HEK293 (cell line): ENCODE measurements at regions not wholly inside any gene's neighbourhood (a gene's known extent, or its start where the extent isn't known, plus 50 kb on each side); places are given as distances from the start of the nearest gene placed in this dataset.

Source experiments
- CTCF ChIA-PET: fragments of 350-600 bp; formaldehyde crosslinking; extraction: SDS; loops from one replicate; lab custom pipeline; 2021; ENCODE audit warnings: antibody characterized with exemption; lab: Yijun Ruan, JAX
- POLR2A ChIA-PET: fragments of 300-600 bp; formaldehyde crosslinking; extraction: SDS; loops from one replicate; lab custom pipeline; 2020; ENCODE audit warnings: antibody characterized with exemption, inconsistent platforms; lab: Yijun Ruan, JAX
- H3K27ac ChIP-seq: fragments of 200-500 bp; sonication (Bioruptor generic); 2 replicates; pipeline ENCODE4 v1.5.1; 2014; ENCODE audit warnings: low read depth, low read length, control low read depth, inconsistent platforms; ENCODE audit errors: extremely low read depth
- H3K36me3 ChIP-seq, 2 experiments: fragments of 200-500 bp in 1 of 2; sonication (Bioruptor generic) in 1 of 2; 1 replicate in 1 of 2; 2 replicates in 1 of 2; pipeline ENCODE4 v1.5.1; 2014 to 2017; ENCODE audit warnings: inconsistent platforms in 2 of 2, low read length in 2 of 2; ENCODE audit not compliant: control insufficient read depth in 2 of 2, insufficient read depth in 1 of 2
- H3K4me1 ChIP-seq: fragments of 200-500 bp; sonication (Bioruptor generic); 2 replicates; pipeline ENCODE4 v1.5.1; 2014; ENCODE audit warnings: mild to moderate bottlenecking, low read length, inconsistent platforms; ENCODE audit not compliant: control insufficient read depth, insufficient read depth
- H3K4me3 ChIP-seq: 2 replicates; pipeline ENCODE4 v1.5.1; 2011; ENCODE audit warnings: low read depth, mild to moderate bottlenecking, control low read depth, low read length, moderate library complexity
- H3K9me3 ChIP-seq: fragments of 200-500 bp; sonication (Bioruptor generic); 2 replicates; pipeline ENCODE4 v1.5.1; 2014; ENCODE audit warnings: low read depth, low read length, inconsistent platforms; ENCODE audit not compliant: control insufficient read depth, insufficient read depth
- EGR2 ChIP-seq: fragments of 450-650 bp; formaldehyde crosslinking; IDR thresholded peaks from 2 replicates; pipeline ENCODE4 v1.5.1; 2016; ENCODE audit warnings: low read depth, missing biosample characterization, missing genetic modification characterization
- KLF10 ChIP-seq: fragments of 450-650 bp; IDR thresholded peaks from 2 replicates; pipeline ENCODE4 v1.5.1; 2018; ENCODE audit warnings: missing biosample characterization, mild to moderate bottlenecking, missing genetic modification characterization
- SCRT2 ChIP-seq: fragments of 450-650 bp; formaldehyde crosslinking; IDR thresholded peaks from 2 replicates; pipeline ENCODE4 v1.5.1; 2016; ENCODE audit warnings: missing biosample characterization, missing genetic modification characterization
- SP2 ChIP-seq: fragments of 450-650 bp; formaldehyde crosslinking; IDR thresholded peaks from 2 replicates; pipeline ENCODE4 v1.5.1; 2016; ENCODE audit warnings: missing biosample characterization, missing genetic modification characterization
- ZNF10 ChIP-seq: fragments of 450-650 bp; formaldehyde crosslinking; IDR thresholded peaks from 2 replicates; pipeline ENCODE4 v1.5.1; 2017; ENCODE audit warnings: missing biosample characterization, missing genetic modification characterization
- ZNF114 ChIP-seq: fragments of 450-650 bp; formaldehyde crosslinking; IDR thresholded peaks from 2 replicates; pipeline ENCODE4 v1.5.0; 2017; ENCODE audit warnings: missing biosample characterization, missing genetic modification characterization
- ZNF175 ChIP-seq: fragments of 450-650 bp; formaldehyde crosslinking; IDR thresholded peaks from 2 replicates; pipeline ENCODE4 v1.5.1; 2016; ENCODE audit warnings: missing biosample characterization, missing genetic modification characterization
- ZNF214 ChIP-seq: fragments of 450-650 bp; formaldehyde crosslinking; IDR thresholded peaks from 2 replicates; pipeline ENCODE4 v1.5.1; 2017; ENCODE audit warnings: missing biosample characterization, mild to moderate bottlenecking, missing genetic modification characterization, borderline replicate concordance
- ZNF274 ChIP-seq, 2 experiments: fragments of 200-500 bp in 1 of 2; fragments of 450-650 bp in 1 of 2; sonication (Bioruptor generic) in 1 of 2; formaldehyde crosslinking in 1 of 2; IDR thresholded peaks; 2 replicates each; pipeline versions ENCODE4 v1.5.1 to v1.6.1; 2014 to 2016; ENCODE audit warnings: borderline replicate concordance in 1 of 2, inconsistent platforms in 1 of 2, low read length in 1 of 2, missing biosample characterization in 1 of 2, missing genetic modification characterization in 1 of 2
- ZNF324 ChIP-seq: fragments of 450-650 bp; formaldehyde crosslinking; IDR thresholded peaks from 2 replicates; pipeline ENCODE4 v1.5.1; 2016; ENCODE audit warnings: missing biosample characterization, missing genetic modification characterization
- ZNF549 ChIP-seq: fragments of 450-650 bp; IDR thresholded peaks from 2 replicates; pipeline ENCODE4 v1.5.1; 2018; ENCODE audit warnings: missing biosample characterization, missing genetic modification characterization, mild to moderate bottlenecking, inconsistent platforms, moderate library complexity
- ZNF610 ChIP-seq: fragments of 450-650 bp; formaldehyde crosslinking; IDR thresholded peaks from 2 replicates; pipeline ENCODE4 v1.5.1; 2016; ENCODE audit warnings: missing biosample characterization, missing genetic modification characterization, borderline replicate concordance
- ZNF654 ChIP-seq: fragments of 450-650 bp; formaldehyde crosslinking; IDR thresholded peaks from 2 replicates; pipeline ENCODE4 v1.5.1; 2016; ENCODE audit warnings: low read depth, missing biosample characterization, missing genetic modification characterization
- ZNF664 ChIP-seq: fragments of 450-650 bp; formaldehyde crosslinking; IDR thresholded peaks from 2 replicates; pipeline ENCODE4 v1.5.1; 2016; ENCODE audit warnings: missing biosample characterization, missing genetic modification characterization
- ZNF843 ChIP-seq: fragments of 450-650 bp; formaldehyde crosslinking; IDR thresholded peaks from 2 replicates; pipeline ENCODE4 v1.5.1; 2016; ENCODE audit warnings: missing biosample characterization, missing genetic modification characterization
- TF ChIP-seq, protein P1 (sequence below): IDR thresholded peaks from 2 replicates; pipeline ENCODE4 v1.6.1; 2011; ENCODE audit warnings: mild to moderate bottlenecking, low read depth, low read length, borderline replicate concordance
- TF ChIP-seq, protein P2 (sequence below): fragments of 450-650 bp; formaldehyde crosslinking; IDR thresholded peaks from 2 replicates; pipeline ENCODE4 v1.5.1; 2016; ENCODE audit warnings: missing biosample characterization, missing genetic modification characterization
- TF ChIP-seq, protein P3 (sequence below): fragments of 450-650 bp; formaldehyde crosslinking; conservative IDR thresholded peaks from 2 replicates; pipeline ENCODE4 v1.5.1; 2016; ENCODE audit warnings: low read depth, missing biosample characterization, missing genetic modification characterization
- TF ChIP-seq, protein P4 (sequence below): fragments of 450-650 bp; formaldehyde crosslinking; IDR thresholded peaks from 2 replicates; pipeline ENCODE4 v1.5.1; 2017; ENCODE audit warnings: missing biosample characterization, missing genetic modification characterization

DNA sequence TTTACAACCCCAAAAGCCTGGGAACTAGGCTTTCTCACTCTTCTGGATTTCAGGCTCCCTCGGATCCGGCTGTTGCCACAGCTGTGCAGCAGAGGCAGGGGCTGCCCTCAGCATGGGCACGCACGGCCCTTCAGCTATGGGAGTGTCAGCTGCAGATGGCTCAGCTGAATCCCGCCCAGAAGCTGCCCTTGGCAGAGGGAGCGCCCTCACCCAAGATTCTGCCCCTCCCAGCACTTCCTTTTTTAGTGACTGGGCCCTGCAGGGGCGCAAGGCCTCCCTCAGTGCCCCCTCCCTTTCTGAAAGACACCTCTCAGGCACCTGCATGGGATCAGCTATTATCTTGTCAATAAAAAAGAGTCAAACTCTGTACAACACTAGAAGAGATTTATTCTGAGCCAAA is 67.9 kb upstream of the THBS2 start:
- POLR2A ChIA-PET: no interaction called here
- CTCF ChIA-PET: interaction anchor here (0.6 to 0.7 kb wide), 3 partner anchors 11 to 337 kb away, joined by 3 read pairs; no protein-coding TSS in a partner anchor

DNA sequence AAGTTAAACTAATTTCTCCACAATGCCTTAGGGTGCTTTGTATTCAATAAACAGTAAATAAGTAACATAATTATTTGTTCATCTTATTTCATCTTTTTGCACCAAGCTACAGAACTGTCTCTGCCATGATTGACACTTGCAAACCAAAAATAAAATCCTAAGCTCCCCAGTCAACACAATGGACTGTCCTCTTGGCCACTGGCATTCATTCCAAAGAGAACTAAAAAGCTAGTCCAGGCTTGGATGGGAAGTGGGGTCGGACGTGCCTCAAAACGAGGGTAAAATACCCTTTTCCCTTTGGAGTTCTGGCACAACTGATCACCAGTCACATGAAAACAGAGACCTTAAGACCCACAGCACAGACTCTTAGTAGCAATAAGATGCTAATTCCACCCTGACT is 66.4 kb upstream of the THBS2 start:
- Histone ChIP-seq H3K36me3 (no peaks in the 10 kb centered on the region), H3K4me3 (no peak overlapping the region), H3K27ac (no peak overlapping the region), H3K9me3 (no peaks in the 10 kb centered on the region), H3K4me1 (no peaks in the 10 kb centered on the region)
- ChIA-PET CTCF (interaction anchor here (1.5 kb wide), 1 partner anchor 363 kb away, joined by 7 read pairs; no protein-coding TSS in a partner anchor), POLR2A (no interaction called here)
- TF ChIP-seq ZNF654 (tag by site-specific recombination) (no peak), ZNF610 (no peak), ZNF664 (tag by site-specific recombination) (no peak), SP2 (tag by site-specific recombination) (no peak), ZNF10 (tag by site-specific recombination) (no peak), KLF10 (no peak), ZNF175 (tag by site-specific recombination) (no peak), ZNF843 (no peak), ZNF549 (no peak), ZNF274 (IDR thresholded peaks at IDR 0.05; ENCODE audit: low read length) (no peak), ZNF274 (tag by site-specific recombination; IDR thresholded peaks at IDR 0.05; ENCODE audit: borderline replicate concordance) (no peak), ZNF214 (no peak), ZNF324 (tag by site-specific recombination) (no peak), EGR2 (tag by site-specific recombination) (no peak), ZNF114 (tag by site-specific recombination) (no peak)
- TF ChIP-seq, protein P1, sequence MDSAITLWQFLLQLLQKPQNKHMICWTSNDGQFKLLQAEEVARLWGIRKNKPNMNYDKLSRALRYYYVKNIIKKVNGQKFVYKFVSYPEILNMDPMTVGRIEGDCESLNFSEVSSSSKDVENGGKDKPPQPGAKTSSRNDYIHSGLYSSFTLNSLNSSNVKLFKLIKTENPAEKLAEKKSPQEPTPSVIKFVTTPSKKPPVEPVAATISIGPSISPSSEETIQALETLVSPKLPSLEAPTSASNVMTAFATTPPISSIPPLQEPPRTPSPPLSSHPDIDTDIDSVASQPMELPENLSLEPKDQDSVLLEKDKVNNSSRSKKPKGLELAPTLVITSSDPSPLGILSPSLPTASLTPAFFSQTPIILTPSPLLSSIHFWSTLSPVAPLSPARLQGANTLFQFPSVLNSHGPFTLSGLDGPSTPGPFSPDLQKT: no peak
- TF ChIP-seq, protein P2, sequence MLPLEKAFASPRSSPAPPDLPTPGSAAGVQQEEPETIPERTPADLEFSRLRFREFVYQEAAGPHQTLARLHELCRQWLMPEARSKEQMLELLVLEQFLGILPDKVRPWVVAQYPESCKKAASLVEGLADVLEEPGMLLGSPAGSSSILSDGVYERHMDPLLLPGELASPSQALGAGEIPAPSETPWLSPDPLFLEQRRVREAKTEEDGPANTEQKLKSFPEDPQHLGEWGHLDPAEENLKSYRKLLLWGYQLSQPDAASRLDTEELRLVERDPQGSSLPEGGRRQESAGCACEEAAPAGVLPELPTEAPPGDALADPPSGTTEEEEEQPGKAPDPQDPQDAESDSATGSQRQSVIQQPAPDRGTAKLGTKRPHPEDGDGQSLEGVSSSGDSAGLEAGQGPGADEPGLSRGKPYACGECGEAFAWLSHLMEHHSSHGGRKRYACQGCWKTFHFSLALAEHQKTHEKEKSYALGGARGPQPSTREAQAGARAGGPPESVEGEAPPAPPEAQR (tag by site-specific recombination): no peak
- TF ChIP-seq, protein P3, sequence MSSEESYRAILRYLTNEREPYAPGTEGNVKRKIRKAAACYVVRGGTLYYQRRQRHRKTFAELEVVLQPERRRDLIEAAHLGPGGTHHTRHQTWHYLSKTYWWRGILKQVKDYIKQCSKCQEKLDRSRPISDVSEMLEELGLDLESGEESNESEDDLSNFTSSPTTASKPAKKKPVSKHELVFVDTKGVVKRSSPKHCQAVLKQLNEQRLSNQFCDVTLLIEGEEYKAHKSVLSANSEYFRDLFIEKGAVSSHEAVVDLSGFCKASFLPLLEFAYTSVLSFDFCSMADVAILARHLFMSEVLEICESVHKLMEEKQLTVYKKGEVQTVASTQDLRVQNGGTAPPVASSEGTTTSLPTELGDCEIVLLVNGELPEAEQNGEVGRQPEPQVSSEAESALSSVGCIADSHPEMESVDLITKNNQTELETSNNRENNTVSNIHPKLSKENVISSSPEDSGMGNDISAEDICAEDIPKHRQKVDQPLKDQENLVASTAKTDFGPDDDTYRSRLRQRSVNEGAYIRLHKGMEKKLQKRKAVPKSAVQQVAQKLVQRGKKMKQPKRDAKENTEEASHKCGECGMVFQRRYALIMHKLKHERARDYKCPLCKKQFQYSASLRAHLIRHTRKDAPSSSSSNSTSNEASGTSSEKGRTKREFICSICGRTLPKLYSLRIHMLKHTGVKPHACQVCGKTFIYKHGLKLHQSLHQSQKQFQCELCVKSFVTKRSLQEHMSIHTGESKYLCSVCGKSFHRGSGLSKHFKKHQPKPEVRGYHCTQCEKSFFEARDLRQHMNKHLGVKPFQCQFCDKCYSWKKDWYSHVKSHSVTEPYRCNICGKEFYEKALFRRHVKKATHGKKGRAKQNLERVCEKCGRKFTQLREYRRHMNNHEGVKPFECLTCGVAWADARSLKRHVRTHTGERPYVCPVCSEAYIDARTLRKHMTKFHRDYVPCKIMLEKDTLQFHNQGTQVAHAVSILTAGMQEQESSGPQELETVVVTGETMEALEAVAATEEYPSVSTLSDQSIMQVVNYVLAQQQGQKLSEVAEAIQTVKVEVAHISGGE: no peak

More for the DNA sequence above, 67.9 kb upstream of the THBS2 start:
- Histone ChIP-seq H3K27ac (no peak overlapping the region), H3K4me1 (no peaks in the 10 kb centered on the region), H3K36me3 (no peaks in the 10 kb centered on the region), H3K4me3 (no peak overlapping the region), H3K9me3 (no peaks in the 10 kb centered on the region)
- TF ChIP-seq, protein P3: no peak
- no peak for TF ChIP-seq SP2 (tag by site-specific recombination)
- TF ChIP-seq, protein P4, sequence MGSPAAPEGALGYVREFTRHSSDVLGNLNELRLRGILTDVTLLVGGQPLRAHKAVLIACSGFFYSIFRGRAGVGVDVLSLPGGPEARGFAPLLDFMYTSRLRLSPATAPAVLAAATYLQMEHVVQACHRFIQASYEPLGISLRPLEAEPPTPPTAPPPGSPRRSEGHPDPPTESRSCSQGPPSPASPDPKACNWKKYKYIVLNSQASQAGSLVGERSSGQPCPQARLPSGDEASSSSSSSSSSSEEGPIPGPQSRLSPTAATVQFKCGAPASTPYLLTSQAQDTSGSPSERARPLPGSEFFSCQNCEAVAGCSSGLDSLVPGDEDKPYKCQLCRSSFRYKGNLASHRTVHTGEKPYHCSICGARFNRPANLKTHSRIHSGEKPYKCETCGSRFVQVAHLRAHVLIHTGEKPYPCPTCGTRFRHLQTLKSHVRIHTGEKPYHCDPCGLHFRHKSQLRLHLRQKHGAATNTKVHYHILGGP: no peak
- TF ChIP-seq SCRT2 (tag by site-specific recombination): no peak
